GM18499 (cell line): ENCODE measurements at regions not wholly inside any gene's neighbourhood (a gene's known extent, or its start where the extent isn't known, plus 50 kb on each side); places are given as distances from the start of the nearest gene placed in this dataset.
"Not testable (repeated sequence)": the region's sequence is repeated elsewhere in the genome, so short reads cannot be mapped to it uniquely, and the experiment has no call there.

Experiments used
- ATAC-seq: cut with Tn5 transposase; IDR thresholded peaks from one replicate; pipeline ENCODE4 v1.9.1; 2021; ENCODE audit warnings: moderate number of reproducible peaks; ENCODE audit not compliant: insufficient read depth, unreplicated experiment

- no peak for ATAC-seq
These were observed 194.4 kb upstream of the PCDH7 start for GRCh38 chr4:30525662-30526315.

GRCh38 chr4:30535255-30535654, 184.9 kb upstream of the PCDH7 start:
- ATAC-seq, result no peak

- ATAC-seq, result no peak
These were observed 183.9 kb upstream of the PCDH7 start for GRCh38 chr4:30536231-30536630.

GRCh38 chr4:30537456-30537855, 182.7 kb upstream of the PCDH7 start:
- ATAC-seq, result no peak

- ATAC-seq, result no peak
These were observed 181.4 kb upstream of the PCDH7 start for GRCh38 chr4:30538794-30539193.

DNA sequence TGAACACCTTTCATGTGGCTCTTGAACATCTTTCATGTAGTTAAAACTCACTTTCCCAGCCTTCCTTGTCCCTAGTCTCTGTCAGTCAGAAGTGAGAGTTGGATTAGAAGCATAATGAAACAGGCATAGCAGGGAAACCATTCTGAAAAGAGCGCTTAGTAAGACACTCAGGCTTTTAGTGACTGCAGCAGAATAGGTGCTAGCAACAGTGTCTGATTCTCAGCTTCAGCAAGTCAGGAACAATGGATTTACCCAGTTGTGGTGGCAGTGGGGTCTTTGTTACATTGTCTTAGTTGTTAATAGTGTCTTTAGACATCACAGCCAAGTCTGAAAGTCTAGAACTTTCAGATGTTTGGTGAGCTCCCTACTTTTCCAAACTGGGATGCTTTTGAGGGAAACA, 177.1 kb upstream of the PCDH7 start:
- ATAC-seq, result no peak

DNA sequence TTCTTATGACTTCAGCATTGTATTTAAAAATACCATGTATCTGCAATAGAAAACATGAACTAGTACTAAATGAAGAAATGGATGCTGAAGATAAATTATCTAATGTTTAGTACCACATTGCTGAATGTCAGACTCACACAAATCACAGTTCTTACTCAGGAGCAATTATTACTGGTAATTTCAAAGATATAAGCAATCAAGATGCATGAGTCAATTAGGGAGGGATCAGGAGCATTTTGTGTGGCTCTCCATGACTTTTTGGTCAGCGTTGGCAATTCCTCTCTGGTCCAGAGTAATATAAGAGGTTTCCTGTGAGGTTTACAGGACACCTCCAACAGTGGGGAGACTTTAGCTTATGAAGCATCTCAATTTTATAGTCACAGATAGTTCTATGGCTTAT, 167.0 kb upstream of the PCDH7 start:
- ATAC-seq, result no peak

DNA sequence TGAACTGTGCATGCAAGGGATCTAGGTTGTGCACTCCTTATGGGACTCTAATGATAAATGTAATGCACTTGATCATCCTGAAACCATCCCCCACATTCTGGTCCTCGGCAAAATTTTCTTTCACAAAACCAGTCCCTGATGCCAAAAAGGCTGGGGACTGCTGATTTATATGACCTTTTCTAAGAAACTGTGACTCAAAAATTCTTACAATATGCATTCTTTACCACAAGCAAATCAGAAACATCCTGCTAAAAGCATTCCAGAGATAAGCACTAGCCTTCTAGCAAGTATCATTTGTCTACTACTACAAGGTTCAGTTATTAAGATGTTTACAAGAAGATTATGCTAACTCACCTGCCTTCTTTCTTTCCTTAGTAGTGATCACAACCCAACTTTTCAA, 166.5 kb upstream of the PCDH7 start:
- no peak for ATAC-seq

GRCh38 chr4:30555775-30556174, 164.4 kb upstream of the PCDH7 start:
- no peak for ATAC-seq

DNA sequence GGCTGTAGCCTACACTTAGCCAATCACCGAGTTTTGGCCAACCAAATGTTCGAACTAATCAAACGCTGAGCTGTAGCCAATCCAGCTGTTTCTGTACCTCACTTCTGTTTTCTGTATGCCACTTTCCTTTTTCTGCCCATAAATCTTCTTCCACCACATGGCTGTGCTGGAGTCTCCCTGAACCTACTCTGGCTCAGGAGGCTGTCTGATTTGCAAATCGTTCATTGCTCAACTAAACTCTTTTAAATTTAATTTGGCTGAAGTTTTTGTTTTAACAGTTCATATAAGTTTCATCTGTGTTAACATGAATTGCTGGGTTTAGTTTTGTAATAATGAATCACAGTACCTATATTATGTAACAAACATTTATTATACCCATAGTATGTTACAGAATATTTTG, 160.7 kb upstream of the PCDH7 start:
- no peak for ATAC-seq

GRCh38 chr4:30586850-30587249, 133.3 kb upstream of the PCDH7 start:
- ATAC-seq, result no peak

- ATAC-seq, result not testable (repeated sequence)
These were observed 130.5 kb upstream of the PCDH7 start for GRCh38 chr4:30589669-30590068.

- ATAC-seq, result no peak
These were observed 119.7 kb upstream of the PCDH7 start for GRCh38 chr4:30600246-30601017.

GRCh38 chr4:30601070-30601865, 118.9 kb upstream of the PCDH7 start:
- no peak for ATAC-seq

GRCh38 chr4:30605616-30606190, 114.5 kb upstream of the PCDH7 start:
- ATAC-seq, result no peak

DNA sequence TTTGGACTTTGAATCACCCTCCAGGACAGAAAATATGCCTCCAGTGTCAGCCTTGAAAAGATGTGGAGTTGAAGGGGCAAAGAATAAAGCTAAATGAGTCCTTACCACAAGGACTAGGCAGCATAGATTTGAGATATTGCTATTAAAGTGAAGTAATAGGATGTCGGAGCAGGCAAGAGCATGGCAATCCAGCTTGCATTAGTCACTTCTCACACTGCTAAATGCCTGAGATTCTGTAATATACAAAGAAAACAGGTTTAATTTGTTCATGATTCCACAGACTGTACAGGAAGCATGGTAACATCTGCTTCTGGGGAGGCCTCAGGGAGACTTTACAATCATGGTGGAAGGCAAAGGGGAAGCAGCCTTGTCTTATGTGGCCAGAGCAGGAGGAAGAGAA, 109.8 kb upstream of the PCDH7 start:
- ATAC-seq, result no peak

GRCh38 chr4:30614771-30615170, 105.4 kb upstream of the PCDH7 start:
- ATAC-seq, result no peak

GRCh38 chr4:30616942-30617646, 103.1 kb upstream of the PCDH7 start:
- ATAC-seq, result no peak

DNA sequence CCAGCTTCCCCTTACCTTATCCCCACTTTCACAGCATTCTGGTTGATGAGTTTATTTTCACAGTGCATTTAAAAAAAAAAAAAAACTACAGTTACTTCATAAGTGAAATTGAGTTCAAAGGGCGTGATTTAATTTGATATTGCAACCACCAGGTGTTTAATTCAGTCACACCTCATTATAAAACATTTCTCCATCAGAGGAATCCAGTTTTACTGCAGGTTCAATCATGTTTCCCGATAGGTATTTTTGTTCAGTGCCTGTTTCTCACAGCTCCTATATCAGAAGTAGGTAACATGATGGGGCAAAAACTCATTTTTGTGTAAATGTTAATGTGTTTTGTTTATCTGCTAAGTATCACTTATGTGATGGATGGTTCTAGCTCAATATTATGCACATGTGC, 102.3 kb upstream of the PCDH7 start:
- ATAC-seq, result no peak

DNA sequence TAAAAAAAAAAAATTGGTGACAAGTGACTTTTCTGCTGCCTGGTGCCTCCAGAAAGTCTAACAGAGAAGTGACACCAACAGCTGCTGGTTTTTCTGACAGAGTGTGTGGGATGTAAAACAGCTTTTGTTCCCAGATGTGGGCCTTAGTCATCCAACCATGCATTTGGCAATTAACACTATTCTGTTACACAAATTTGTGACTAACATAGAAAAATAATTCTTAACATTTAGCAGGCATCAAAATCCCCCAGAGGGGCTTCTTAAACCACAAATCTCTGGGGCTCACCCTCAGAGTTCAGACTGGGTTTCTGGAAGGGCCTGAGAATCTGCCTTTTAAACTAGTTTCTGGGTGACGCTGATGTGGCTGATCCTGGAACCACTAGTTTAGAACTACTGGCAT, 100.5 kb upstream of the PCDH7 start:
- no peak for ATAC-seq
